T-cell (primary cell): ENCODE measurements at regions not wholly inside any gene's neighbourhood (a gene's known extent, or its start where the extent isn't known, plus 50 kb on each side); places are given as distances from the start of the nearest gene placed in this dataset.

Experiments
- ATAC-seq, 4 experiments: fragments of 200-7000 bp in 3 of 4; fragments of 150-1000 bp in 1 of 4; cut with Tn5 transposase; replicated peaks in 1 of 4; 1 replicate in 3 of 4; 2 replicates in 1 of 4; pipeline ENCODE4 v1.10.0; 2021; ENCODE audit warnings: moderate library complexity in 3 of 4, mild to moderate bottlenecking in 2 of 4, moderate number of reproducible peaks in 1 of 4
- CTCF ChIA-PET, 2 donors: fragments of 300-600 bp; sonication (Branson Sonifier 250); formaldehyde crosslinking; loops; one replicate each; lab custom pipeline; 2022; ENCODE audit warnings: antibody characterized with exemption in 2 of 2; lab: Charles Lee
- POLR2A ChIA-PET, 2 donors: fragments of 300-600 bp; sonication (Branson Sonifier 250); formaldehyde crosslinking; loops; one replicate each; lab custom pipeline; 2022; ENCODE audit warnings: antibody characterized with exemption in 2 of 2; lab: Charles Lee
- DNase-seq, 35 experiments: peaks; one replicate each; pipeline versions ENCODE4 v3.0.0 to v3.0.0-alpha.2; 2013 to 2023
- H3K27ac ChIP-seq: one replicate; pipeline ENCODE4 v1.5.1; 2013; ENCODE audit warnings: low read length
- H3K27me3 ChIP-seq, 2 experiments: replicated peaks in 1 of 2; 1 replicate in 1 of 2; 2 replicates in 1 of 2; pipeline versions ENCODE4 v1.6.1 to v1.7.0; 2013; ENCODE audit warnings: low read length in 1 of 2, mixed read lengths in 1 of 2; ENCODE audit not compliant: control insufficient read depth in 2 of 2, insufficient read depth in 2 of 2; ENCODE audit errors: extremely low read depth in 1 of 2
- H3K36me3 ChIP-seq, 2 donors: 1 replicate in 1 of 2; 2 replicates in 1 of 2; pipeline versions ENCODE4 v1.6.1 to v1.7.0; 2013; ENCODE audit warnings: low read length in 1 of 2; ENCODE audit not compliant: control insufficient read depth in 2 of 2, insufficient read depth in 1 of 2; ENCODE audit errors: extremely low read depth in 1 of 2
- H3K4me1 ChIP-seq, 2 experiments: 1 replicate in 1 of 2; 2 replicates in 1 of 2; pipeline versions ENCODE4 v1.6.1 to v1.7.0; 2013; ENCODE audit warnings: low read length in 2 of 2, mixed read lengths in 1 of 2; ENCODE audit not compliant: insufficient read depth in 2 of 2, control insufficient read depth in 1 of 2; ENCODE audit errors: extremely low read depth in 1 of 2
- H3K4me3 ChIP-seq, 2 donors: 1 replicate in 1 of 2; 2 replicates in 1 of 2; pipeline versions ENCODE4 v1.5.1 to v1.7.0; 2013; ENCODE audit warnings: mild to moderate bottlenecking in 2 of 2, low read length in 1 of 2, moderate library complexity in 1 of 2; ENCODE audit not compliant: control insufficient read depth in 1 of 2; ENCODE audit errors: extremely low read depth in 1 of 2
- H3K9me3 ChIP-seq: 2 replicates; pipeline ENCODE4 v1.7.0; 2013
- H3K27ac Mint-ChIP-seq, 2 donors: one replicate each; pipeline ENCODE4 v1.8.0; 2020 to 2021; ENCODE audit warnings: mild to moderate bottlenecking in 2 of 2, mixed read lengths in 2 of 2
- H3K27me3 Mint-ChIP-seq, 2 donors: one replicate each; pipeline ENCODE4 v1.8.0; 2021 to 2022; ENCODE audit warnings: mixed read lengths in 2 of 2
- H3K36me3 Mint-ChIP-seq: one replicate; pipeline ENCODE4 v1.8.0; 2021; ENCODE audit warnings: mixed read lengths
- H3K4me1 Mint-ChIP-seq, 3 donors: one replicate each; pipeline ENCODE4 v1.8.0; 2020 to 2022; ENCODE audit warnings: mixed read lengths in 3 of 3, mild to moderate bottlenecking in 1 of 3
- H3K4me3 Mint-ChIP-seq, 3 donors: one replicate each; pipeline ENCODE4 v1.8.0; 2020 to 2022; ENCODE audit warnings: mild to moderate bottlenecking in 3 of 3, mixed read lengths in 3 of 3, moderate library complexity in 3 of 3
- H3K9me3 Mint-ChIP-seq, 3 donors: one replicate each; pipeline ENCODE4 v1.8.0; 2020 to 2022; ENCODE audit warnings: mixed read lengths in 3 of 3
- WGBS: methylation state at CpG from one replicate; pipeline ENCODE4 v1.1.5; 2013; ENCODE audit warnings: missing lambda C conversion rate; ENCODE audit not compliant: insufficient coverage; 5-methylcytosine and 5-hydroxymethylcytosine counted together

GRCh38 chr3:72114773-72115172 lies 329.8 kb upstream of the PROK2 start:
- H3K9me3 ChIP-seq, result no peaks in the 10 kb centered on the region
- DNase-seq (no peak), ATAC-seq (no peak)
- H3K27me3 Mint-ChIP-seq, result no peaks in the 10 kb centered on the region
- H3K27me3 ChIP-seq, result no peaks in the 10 kb centered on the region
- no peaks in the 10 kb centered on the region for H3K4me1 ChIP-seq
- no peak overlapping the region for H3K4me3 Mint-ChIP-seq
- H3K4me1 Mint-ChIP-seq, result no peaks in the 10 kb centered on the region
- H3K4me3 ChIP-seq, result no peak overlapping the region
- CTCF ChIA-PET, result no interaction called here
- 100% methylated on average over 2 of the region's 5 CpGs for WGBS
- no peak overlapping the region for H3K27ac Mint-ChIP-seq
- H3K36me3 Mint-ChIP-seq, result no peaks in the 10 kb centered on the region
- POLR2A ChIA-PET, result no interaction called here
- no peaks in the 10 kb centered on the region for H3K9me3 Mint-ChIP-seq
- no peak overlapping the region for H3K27ac ChIP-seq
- H3K36me3 ChIP-seq, result no peaks in the 10 kb centered on the region

GRCh38 chr3:72113964-72114363 lies 329.0 kb upstream of the PROK2 start:
- ATAC-seq (no peak), DNase-seq (no peak)
- WGBS, result no CpG with 5 or more reads among the region's 3 CpGs
- Histone ChIP-seq H3K27ac (no peak overlapping the region), H3K9me3 (no peaks in the 10 kb centered on the region), H3K4me1 (no peaks in the 10 kb centered on the region), H3K36me3 (no peaks in the 10 kb centered on the region), H3K27me3 (no peaks in the 10 kb centered on the region), H3K4me3 (no peak overlapping the region)
- no peak overlapping the region for H3K4me3 Mint-ChIP-seq
- H3K27me3 Mint-ChIP-seq, result no peaks in the 10 kb centered on the region
- H3K27ac Mint-ChIP-seq, result no peak overlapping the region
- ChIA-PET POLR2A (interaction anchor here in 1 of 2 donors (0.6 kb wide), 2 partner anchors 142 to 274 kb away, joined by 3 to 7 read pairs; no protein-coding TSS in a partner anchor), CTCF (no interaction called here)
- no peaks in the 10 kb centered on the region for H3K4me1 Mint-ChIP-seq
- H3K36me3 Mint-ChIP-seq, result no peaks in the 10 kb centered on the region
- H3K9me3 Mint-ChIP-seq, result no peaks in the 10 kb centered on the region

GRCh38 chr3:72113564-72113963 lies 328.6 kb upstream of the PROK2 start:
- no peak for ATAC-seq
- Mint-ChIP-seq H3K27ac (no peak overlapping the region), H3K27me3 (no peaks in the 10 kb centered on the region), H3K36me3 (no peaks in the 10 kb centered on the region), H3K4me1 (no peaks in the 10 kb centered on the region), H3K4me3 (no peak overlapping the region), H3K9me3 (no peaks in the 10 kb centered on the region)
- no peaks in the 10 kb centered on the region for H3K36me3 ChIP-seq
- ChIA-PET POLR2A (interaction anchor here in 1 of 2 donors (0.6 kb wide), 2 partner anchors 142 to 274 kb away, joined by 3 to 7 read pairs; no protein-coding TSS in a partner anchor), CTCF (no interaction called here)
- H3K4me1 ChIP-seq, result no peaks in the 10 kb centered on the region
- no peak overlapping the region for H3K27ac ChIP-seq
- H3K27me3 ChIP-seq, result no peaks in the 10 kb centered on the region
- H3K9me3 ChIP-seq, result no peaks in the 10 kb centered on the region
- no peak for DNase-seq
- H3K4me3 ChIP-seq, result no peak overlapping the region
- WGBS, result no CpG with 5 or more reads among the region's 1 CpG

GRCh38 chr3:72112435-72112834 lies 327.5 kb upstream of the PROK2 start:
- no peaks in the 10 kb centered on the region for H3K27me3 Mint-ChIP-seq
- no peaks in the 10 kb centered on the region for H3K27me3 ChIP-seq
- no peaks in the 10 kb centered on the region for H3K4me1 ChIP-seq
- H3K9me3 ChIP-seq, result no peaks in the 10 kb centered on the region
- no peaks in the 10 kb centered on the region for H3K4me1 Mint-ChIP-seq
- H3K9me3 Mint-ChIP-seq, result no peaks in the 10 kb centered on the region
- no peak for ATAC-seq
- no peak overlapping the region for H3K27ac ChIP-seq
- no peak overlapping the region for H3K27ac Mint-ChIP-seq
- WGBS, result 40% methylated on average over 1 of the region's 3 CpGs
- H3K36me3 Mint-ChIP-seq, result no peaks in the 10 kb centered on the region
- ChIA-PET CTCF (interaction anchor here in 1 of 2 donors (1.2 kb wide), 1 partner anchor 9 kb away, joined by 6 read pairs; no protein-coding TSS in a partner anchor), POLR2A (no interaction called here)
- H3K4me3 Mint-ChIP-seq, result no peak overlapping the region
- no peaks in the 10 kb centered on the region for H3K36me3 ChIP-seq
- no peak for DNase-seq
- no peak overlapping the region for H3K4me3 ChIP-seq

- Mint-ChIP-seq H3K27ac (no peak overlapping the region), H3K9me3 (no peaks in the 10 kb centered on the region), H3K4me1 (no peaks in the 10 kb centered on the region), H3K36me3 (no peaks in the 10 kb centered on the region), H3K4me3 (no peak overlapping the region), H3K27me3 (no peaks in the 10 kb centered on the region)
- ATAC-seq (no peak), DNase-seq (no peak)
- no peaks in the 10 kb centered on the region for H3K36me3 ChIP-seq
- WGBS, result 100% methylated on average over 1 of the region's 7 CpGs
- H3K4me1 ChIP-seq, result no peaks in the 10 kb centered on the region
- H3K9me3 ChIP-seq, result no peaks in the 10 kb centered on the region
- no peak overlapping the region for H3K27ac ChIP-seq
- H3K4me3 ChIP-seq, result no peak overlapping the region
- ChIA-PET CTCF (no interaction called here), POLR2A (no interaction called here)
- H3K27me3 ChIP-seq, result no peaks in the 10 kb centered on the region
Observed at GRCh38 chr3:72111265-72112205, 326.6 kb upstream of the PROK2 start.

GRCh38 chr3:72109327-72110259 lies 324.6 kb upstream of the PROK2 start:
- no peak overlapping the region for H3K4me3 ChIP-seq
- CTCF ChIA-PET, result interaction anchor here in 1 of 2 donors (0.7 kb wide), 1 partner anchor 488 kb away, joined by 3 read pairs; no protein-coding TSS in a partner anchor
- ATAC-seq (no peak), DNase-seq (no peak)
- no peaks in the 10 kb centered on the region for H3K27me3 Mint-ChIP-seq
- no peaks in the 10 kb centered on the region for H3K9me3 Mint-ChIP-seq
- no peak overlapping the region for H3K27ac ChIP-seq
- no peak overlapping the region for H3K4me3 Mint-ChIP-seq
- no peaks in the 10 kb centered on the region for H3K4me1 ChIP-seq
- H3K27me3 ChIP-seq, result no peaks in the 10 kb centered on the region
- H3K9me3 ChIP-seq, result no peaks in the 10 kb centered on the region
- no peaks in the 10 kb centered on the region for H3K4me1 Mint-ChIP-seq
- H3K36me3 ChIP-seq, result no peaks in the 10 kb centered on the region
- H3K27ac Mint-ChIP-seq, result no peak overlapping the region
- POLR2A ChIA-PET, result no interaction called here
- WGBS, result 93% methylated on average over 9 of the region's 17 CpGs
- H3K36me3 Mint-ChIP-seq, result no peaks in the 10 kb centered on the region
